Liver (tissue), 8 donors: ENCODE measurements at regions not wholly inside any gene's neighbourhood (a gene's known extent, or its start where the extent isn't known, plus 50 kb on each side); places are given as distances from the start of the nearest gene placed in this dataset.

Source experiments
- DNase-seq: peaks from one replicate; pipeline ENCODE4 v3.0.0-alpha.2; 2017; ENCODE audit warnings: low spot score
- H3K27ac ChIP-seq, 2 donors: one replicate each; pipeline ENCODE4 v1.7.0; 2013; ENCODE audit warnings: inconsistent platforms in 2 of 2, low read length in 2 of 2, control low read depth in 1 of 2, low read depth in 1 of 2, mild to moderate bottlenecking in 1 of 2
- H3K27me3 ChIP-seq, 4 donors: one replicate each; pipeline versions ENCODE4 v1.6.1 to v1.7.0; 2013; ENCODE audit warnings: low read length in 3 of 4, inconsistent platforms in 1 of 4, mild to moderate bottlenecking in 1 of 4, moderate library complexity in 1 of 4; ENCODE audit not compliant: control insufficient read depth in 4 of 4, insufficient read depth in 4 of 4
- H3K36me3 ChIP-seq, 4 donors: one replicate each; pipeline versions ENCODE4 v1.6.1 to v1.7.0; 2013; ENCODE audit warnings: low read length in 3 of 4, mild to moderate bottlenecking in 3 of 4, low read depth in 1 of 4, moderate library complexity in 1 of 4; ENCODE audit not compliant: control insufficient read depth in 4 of 4, insufficient read depth in 3 of 4
- H3K4me1 ChIP-seq, 4 donors: one replicate each; pipeline versions ENCODE4 v1.6.1 to v1.7.0; 2013; ENCODE audit warnings: low read length in 3 of 4, mild to moderate bottlenecking in 3 of 4, moderate library complexity in 1 of 4; ENCODE audit not compliant: control insufficient read depth in 4 of 4, insufficient read depth in 4 of 4
- H3K4me3 ChIP-seq, 3 donors: one replicate each; pipeline versions ENCODE4 v1.6.1 to v1.7.0; 2013; ENCODE audit warnings: low read length in 3 of 3, control low read depth in 1 of 3, low read depth in 1 of 3, mild to moderate bottlenecking in 1 of 3
- H3K9ac ChIP-seq, 2 donors: one replicate each; pipeline ENCODE4 v1.7.0; 2013; ENCODE audit warnings: low read length in 2 of 2, mild to moderate bottlenecking in 2 of 2, moderate library complexity in 2 of 2, control low read depth in 1 of 2, low read depth in 1 of 2
- H3K9me3 ChIP-seq, 4 donors: one replicate each; pipeline versions ENCODE4 v1.6.1 to v1.7.0; 2013; ENCODE audit warnings: low read length in 3 of 4; ENCODE audit not compliant: control insufficient read depth in 4 of 4
- EGR1 ChIP-seq, 2 donors: IDR thresholded peaks; 2 replicates each; pipeline ENCODE4 v1.6.1; 2016 to 2018; ENCODE audit warnings: antibody characterized with exemption in 2 of 2, low read depth in 2 of 2
- FOXA1 ChIP-seq: IDR thresholded peaks from 2 replicates; pipeline ENCODE4 v1.6.1; 2016; ENCODE audit warnings: antibody characterized with exemption
- FOXA2 ChIP-seq: IDR thresholded peaks from 2 replicates; pipeline ENCODE4 v1.6.1; 2016; ENCODE audit warnings: antibody characterized with exemption
- GABPA ChIP-seq, 2 donors: IDR thresholded peaks in 1 of 2; conservative IDR thresholded peaks in 1 of 2; 2 replicates each; pipeline ENCODE4 v1.6.1; 2016; ENCODE audit warnings: antibody characterized with exemption in 2 of 2, mild to moderate bottlenecking in 1 of 2, moderate library complexity in 1 of 2
- HNF4A ChIP-seq, 2 donors: conservative IDR thresholded peaks; 2 replicates each; pipeline ENCODE4 v1.6.1; 2016; ENCODE audit warnings: antibody characterized with exemption in 2 of 2, mild to moderate bottlenecking in 2 of 2
- HNF4G ChIP-seq: IDR thresholded peaks from 2 replicates; pipeline ENCODE4 v1.6.1; 2016; ENCODE audit warnings: antibody characterized with exemption
- JUND ChIP-seq, 2 donors: IDR thresholded peaks; 2 replicates each; pipeline ENCODE4 v1.6.1; 2016; ENCODE audit warnings: antibody characterized with exemption in 2 of 2
- NR2F2 ChIP-seq: IDR thresholded peaks from 2 replicates; pipeline ENCODE4 v1.6.1; 2016; ENCODE audit warnings: antibody characterized with exemption
- RAD21 ChIP-seq, 2 donors: IDR thresholded peaks; 2 replicates each; pipeline ENCODE4 v1.6.1; 2016; ENCODE audit warnings: antibody characterized with exemption in 2 of 2, mild to moderate bottlenecking in 2 of 2
- RXRA ChIP-seq, 2 donors: IDR thresholded peaks; 2 replicates each; pipeline ENCODE4 v1.6.1; 2017 to 2018; ENCODE audit warnings: antibody characterized with exemption in 2 of 2, mild to moderate bottlenecking in 1 of 2
- SP1 ChIP-seq: IDR thresholded peaks from 2 replicates; pipeline ENCODE4 v1.6.1; 2018; ENCODE audit warnings: antibody characterized with exemption, mild to moderate bottlenecking
- TAF1 ChIP-seq: conservative IDR thresholded peaks from 2 replicates; pipeline ENCODE4 v1.6.1; 2016; ENCODE audit warnings: antibody characterized with exemption, mild to moderate bottlenecking
- YY1 ChIP-seq: IDR thresholded peaks from 2 replicates; pipeline ENCODE4 v1.6.1; 2016; ENCODE audit warnings: antibody characterized with exemption, mild to moderate bottlenecking
- WGBS: extraction: QIAGEN DNeasy Blood & Tissue Kit; methylation state at CpG from one replicate; pipeline ENCODE4 v1.1.7; 2013; 5-methylcytosine and 5-hydroxymethylcytosine counted together
- TF ChIP-seq, protein P1 (sequence below): IDR thresholded peaks from 2 replicates; pipeline ENCODE4 v1.6.1; 2016; ENCODE audit warnings: antibody characterized with exemption, mild to moderate bottlenecking
- TF ChIP-seq, protein P2 (sequence below): IDR thresholded peaks from 2 replicates; pipeline ENCODE4 v1.6.1; 2016; ENCODE audit warnings: antibody characterized with exemption
- TF ChIP-seq, protein P3 (sequence below): IDR thresholded peaks from 2 replicates; pipeline ENCODE4 v1.6.1; 2016; ENCODE audit warnings: antibody characterized with exemption
- TF ChIP-seq, protein P4 (sequence below): fragments of 150-350 bp; IDR thresholded peaks from 2 replicates; pipeline ENCODE4 v1.5.1; 2017; ENCODE audit warnings: improper control_type of control experiment, low read depth, low read length; ENCODE audit not compliant: missing input control
- donor health status: healthy.
- donor health status: healthy.
- donor health status: healthy.
- donor health status: healthy.
- donor health status: healthy.

DNA sequence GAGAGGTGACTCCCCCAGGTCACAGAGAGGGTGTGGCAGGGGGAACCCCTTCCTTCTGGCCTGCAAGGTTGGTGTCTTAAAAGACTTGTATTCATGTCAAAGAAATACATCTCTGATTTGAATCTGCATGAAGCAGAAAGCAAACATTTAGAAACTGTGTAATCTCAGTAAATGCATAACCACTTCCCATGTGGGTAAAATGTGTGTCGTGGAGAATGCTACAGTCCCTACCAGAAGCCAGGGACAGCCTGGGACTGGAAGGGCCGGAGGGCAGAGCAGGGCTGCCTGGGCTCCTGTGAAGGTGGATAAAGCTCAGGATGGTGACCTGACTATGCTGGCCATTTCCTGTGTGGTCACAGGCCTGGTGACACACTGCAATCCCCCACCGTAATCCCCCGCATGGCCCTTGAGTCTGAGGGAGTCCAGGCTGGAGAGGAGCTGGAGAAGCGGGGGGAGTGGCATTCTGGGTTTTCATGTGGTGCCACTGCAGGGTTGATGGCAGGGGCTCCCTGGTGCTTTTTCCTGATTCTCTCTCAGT, 102.2 kb downstream of the LRRC30 start (continued):
- TF ChIP-seq, protein P1, sequence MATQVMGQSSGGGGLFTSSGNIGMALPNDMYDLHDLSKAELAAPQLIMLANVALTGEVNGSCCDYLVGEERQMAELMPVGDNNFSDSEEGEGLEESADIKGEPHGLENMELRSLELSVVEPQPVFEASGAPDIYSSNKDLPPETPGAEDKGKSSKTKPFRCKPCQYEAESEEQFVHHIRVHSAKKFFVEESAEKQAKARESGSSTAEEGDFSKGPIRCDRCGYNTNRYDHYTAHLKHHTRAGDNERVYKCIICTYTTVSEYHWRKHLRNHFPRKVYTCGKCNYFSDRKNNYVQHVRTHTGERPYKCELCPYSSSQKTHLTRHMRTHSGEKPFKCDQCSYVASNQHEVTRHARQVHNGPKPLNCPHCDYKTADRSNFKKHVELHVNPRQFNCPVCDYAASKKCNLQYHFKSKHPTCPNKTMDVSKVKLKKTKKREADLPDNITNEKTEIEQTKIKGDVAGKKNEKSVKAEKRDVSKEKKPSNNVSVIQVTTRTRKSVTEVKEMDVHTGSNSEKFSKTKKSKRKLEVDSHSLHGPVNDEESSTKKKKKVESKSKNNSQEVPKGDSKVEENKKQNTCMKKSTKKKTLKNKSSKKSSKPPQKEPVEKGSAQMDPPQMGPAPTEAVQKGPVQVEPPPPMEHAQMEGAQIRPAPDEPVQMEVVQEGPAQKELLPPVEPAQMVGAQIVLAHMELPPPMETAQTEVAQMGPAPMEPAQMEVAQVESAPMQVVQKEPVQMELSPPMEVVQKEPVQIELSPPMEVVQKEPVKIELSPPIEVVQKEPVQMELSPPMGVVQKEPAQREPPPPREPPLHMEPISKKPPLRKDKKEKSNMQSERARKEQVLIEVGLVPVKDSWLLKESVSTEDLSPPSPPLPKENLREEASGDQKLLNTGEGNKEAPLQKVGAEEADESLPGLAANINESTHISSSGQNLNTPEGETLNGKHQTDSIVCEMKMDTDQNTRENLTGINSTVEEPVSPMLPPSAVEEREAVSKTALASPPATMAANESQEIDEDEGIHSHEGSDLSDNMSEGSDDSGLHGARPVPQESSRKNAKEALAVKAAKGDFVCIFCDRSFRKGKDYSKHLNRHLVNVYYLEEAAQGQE = no peak
- no peak for TF ChIP-seq YY1

DNA sequence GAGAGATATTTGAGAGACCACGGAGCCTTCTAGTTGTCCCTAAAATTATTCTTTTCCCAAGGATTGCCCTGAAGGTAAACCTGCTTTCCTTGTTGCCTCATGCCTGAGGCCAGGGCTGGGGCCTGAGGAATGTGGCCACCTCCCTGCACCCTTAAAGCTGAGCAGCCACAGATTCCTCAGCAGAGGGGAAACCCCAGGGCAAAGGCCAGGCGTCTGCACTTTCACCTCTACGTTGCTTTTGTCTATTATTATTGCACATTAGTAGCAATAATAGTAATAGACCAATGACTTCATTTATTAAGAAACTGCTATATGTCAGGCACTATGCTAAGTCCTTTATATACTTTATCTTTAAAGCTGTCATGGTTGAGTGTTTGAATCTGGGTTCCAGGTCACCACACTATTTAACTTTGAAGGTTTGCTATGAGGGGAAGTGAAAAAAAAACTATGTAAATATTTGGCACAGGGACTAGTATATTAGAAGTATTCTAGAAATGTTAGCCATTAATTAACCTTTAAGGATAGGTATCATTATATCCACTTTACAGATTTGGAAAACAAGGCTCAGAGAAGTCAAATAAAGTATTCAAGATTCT, 104.2 kb downstream of the LRRC30 start:
- Histone ChIP-seq H3K36me3 (no peaks in the 10 kb centered on the region), H3K9me3 (no peaks in the 10 kb centered on the region), H3K4me1 (no peaks in the 10 kb centered on the region), H3K27ac (no peak overlapping the region), H3K4me3 (no peak overlapping the region), H3K9ac (no peak overlapping the region), H3K27me3 (no peaks in the 10 kb centered on the region)
- WGBS = 67% methylated on average over 3 of the region's 3 CpGs
- DNase-seq = no peak
- TF ChIP-seq SP1 (no peak), YY1 (no peak), GABPA (IDR thresholded peaks at IDR 0.05 in 1 of 2, conservative IDR thresholded peaks at IDR 0.05 in 1 of 2) (no peak), FOXA1 (no peak), EGR1 (IDR thresholded peaks at IDR 0.05; ENCODE audit: low read depth in 2 of 2) (no peak), RXRA (IDR thresholded peaks at IDR 0.05) (no peak), RAD21 (IDR thresholded peaks at IDR 0.05) (no peak), HNF4G (no peak), FOXA2 (no peak), NR2F2 (no peak), JUND (IDR thresholded peaks at IDR 0.05) (no peak), HNF4A (conservative IDR thresholded peaks at IDR 0.05) (no peak), TAF1 (no peak)
- TF ChIP-seq, protein P2, sequence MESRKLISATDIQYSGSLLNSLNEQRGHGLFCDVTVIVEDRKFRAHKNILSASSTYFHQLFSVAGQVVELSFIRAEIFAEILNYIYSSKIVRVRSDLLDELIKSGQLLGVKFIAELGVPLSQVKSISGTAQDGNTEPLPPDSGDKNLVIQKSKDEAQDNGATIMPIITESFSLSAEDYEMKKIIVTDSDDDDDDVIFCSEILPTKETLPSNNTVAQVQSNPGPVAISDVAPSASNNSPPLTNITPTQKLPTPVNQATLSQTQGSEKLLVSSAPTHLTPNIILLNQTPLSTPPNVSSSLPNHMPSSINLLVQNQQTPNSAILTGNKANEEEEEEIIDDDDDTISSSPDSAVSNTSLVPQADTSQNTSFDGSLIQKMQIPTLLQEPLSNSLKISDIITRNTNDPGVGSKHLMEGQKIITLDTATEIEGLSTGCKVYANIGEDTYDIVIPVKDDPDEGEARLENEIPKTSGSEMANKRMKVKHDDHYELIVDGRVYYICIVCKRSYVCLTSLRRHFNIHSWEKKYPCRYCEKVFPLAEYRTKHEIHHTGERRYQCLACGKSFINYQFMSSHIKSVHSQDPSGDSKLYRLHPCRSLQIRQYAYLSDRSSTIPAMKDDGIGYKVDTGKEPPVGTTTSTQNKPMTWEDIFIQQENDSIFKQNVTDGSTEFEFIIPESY = no peak
- TF ChIP-seq, protein P1 = no peak
- TF ChIP-seq, protein P3, sequence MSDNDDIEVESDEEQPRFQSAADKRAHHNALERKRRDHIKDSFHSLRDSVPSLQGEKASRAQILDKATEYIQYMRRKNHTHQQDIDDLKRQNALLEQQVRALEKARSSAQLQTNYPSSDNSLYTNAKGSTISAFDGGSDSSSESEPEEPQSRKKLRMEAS = no peak
- TF ChIP-seq, protein P4, sequence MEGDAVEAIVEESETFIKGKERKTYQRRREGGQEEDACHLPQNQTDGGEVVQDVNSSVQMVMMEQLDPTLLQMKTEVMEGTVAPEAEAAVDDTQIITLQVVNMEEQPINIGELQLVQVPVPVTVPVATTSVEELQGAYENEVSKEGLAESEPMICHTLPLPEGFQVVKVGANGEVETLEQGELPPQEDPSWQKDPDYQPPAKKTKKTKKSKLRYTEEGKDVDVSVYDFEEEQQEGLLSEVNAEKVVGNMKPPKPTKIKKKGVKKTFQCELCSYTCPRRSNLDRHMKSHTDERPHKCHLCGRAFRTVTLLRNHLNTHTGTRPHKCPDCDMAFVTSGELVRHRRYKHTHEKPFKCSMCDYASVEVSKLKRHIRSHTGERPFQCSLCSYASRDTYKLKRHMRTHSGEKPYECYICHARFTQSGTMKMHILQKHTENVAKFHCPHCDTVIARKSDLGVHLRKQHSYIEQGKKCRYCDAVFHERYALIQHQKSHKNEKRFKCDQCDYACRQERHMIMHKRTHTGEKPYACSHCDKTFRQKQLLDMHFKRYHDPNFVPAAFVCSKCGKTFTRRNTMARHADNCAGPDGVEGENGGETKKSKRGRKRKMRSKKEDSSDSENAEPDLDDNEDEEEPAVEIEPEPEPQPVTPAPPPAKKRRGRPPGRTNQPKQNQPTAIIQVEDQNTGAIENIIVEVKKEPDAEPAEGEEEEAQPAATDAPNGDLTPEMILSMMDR = no peak
